SK-N-SH (cell line): ENCODE measurements at regions not wholly inside any gene's neighbourhood (a gene's known extent, or its start where the extent isn't known, plus 50 kb on each side); places are given as distances from the start of the nearest gene placed in this dataset.

Experiments
- CTCF ChIA-PET: fragments of 300-600, 350-600 bp; formaldehyde crosslinking; extraction: SDS; loops from one replicate; lab custom pipeline; 2021; lab: Yijun Ruan, JAX
- POLR2A ChIA-PET: fragments of 350-600 bp; sonication (Branson Sonifier 250); formaldehyde crosslinking; extraction: SDS; loops from one replicate; lab custom pipeline; 2020; ENCODE audit warnings: antibody characterized with exemption, inconsistent platforms; lab: Yijun Ruan, JAX
- DNase-seq: peaks from one replicate; pipeline ENCODE4 v3.0.0; 2012
- H2AFZ ChIP-seq: fragments of 200-600 bp; sonication (generic); 2 replicates; pipeline ENCODE4 v1.8.1; 2016; ENCODE audit warnings: antibody characterized with exemption, mild to moderate bottlenecking, low read depth
- H3F3A ChIP-seq: fragments of 200-600 bp; sonication (generic); replicated peaks from 2 replicates; pipeline ENCODE3; 2016; ENCODE audit warnings: antibody characterized with exemption, mild to moderate bottlenecking; ENCODE audit not compliant: insufficient read depth
- H3K27ac ChIP-seq, 2 experiments: fragments of 200-500 bp in 1 of 2; fragments of 200-600 bp in 1 of 2; sonication (Bioruptor generic) in 1 of 2; sonication (generic), shearing (Covaris generic) in 1 of 2; 2 replicates each; pipeline versions ENCODE4 v1.5.1 to v1.6.1; 2014 to 2016; ENCODE audit warnings: low read depth in 2 of 2, inconsistent platforms in 1 of 2, low read length in 1 of 2, mild to moderate bottlenecking in 1 of 2, mixed read lengths in 1 of 2
- H3K27me3 ChIP-seq: fragments of 200-600 bp; sonication (generic), shearing (Covaris generic); 2 replicates; pipeline ENCODE4 v1.6.1; 2016; ENCODE audit warnings: mixed run types; ENCODE audit not compliant: insufficient read depth
- H3K36me3 ChIP-seq, 2 experiments: fragments of 200-500 bp in 1 of 2; fragments of 200-600 bp in 1 of 2; sonication (Bioruptor generic) in 1 of 2; sonication (generic) in 1 of 2; replicated peaks in 1 of 2; 2 replicates each; pipeline versions ENCODE3 to v1.5.1; 2014 to 2016; ENCODE audit warnings: low read length in 1 of 2, mild to moderate bottlenecking in 1 of 2; ENCODE audit not compliant: insufficient read depth in 2 of 2, control insufficient read depth in 1 of 2
- H3K4me1 ChIP-seq, 2 experiments: fragments of 200-500 bp in 1 of 2; fragments of 200-600 bp in 1 of 2; sonication (Bioruptor generic) in 1 of 2; sonication (generic), shearing (Covaris generic) in 1 of 2; 2 replicates each; pipeline versions ENCODE4 v1.5.1 to v1.6.1; 2014 to 2016; ENCODE audit warnings: low read depth in 1 of 2, low read length in 1 of 2, mixed run types in 1 of 2; ENCODE audit not compliant: insufficient read depth in 2 of 2, control insufficient read depth in 1 of 2
- H3K4me2 ChIP-seq: fragments of 200-600 bp; sonication (generic), shearing (Covaris generic); 2 replicates; pipeline ENCODE4 v1.6.1; 2017; ENCODE audit warnings: mixed run types
- H3K4me3 ChIP-seq, 2 experiments: fragments of 200-500 bp in 1 of 2; fragments of 200-600 bp in 1 of 2; sonication (Bioruptor generic) in 1 of 2; sonication (generic), shearing (Covaris generic) in 1 of 2; 2 replicates each; pipeline versions ENCODE4 v1.5.1 to v1.8.1; 2014 to 2016; ENCODE audit warnings: low read depth in 2 of 2, inconsistent platforms in 1 of 2, low read length in 1 of 2, mild to moderate bottlenecking in 1 of 2, mixed read lengths in 1 of 2, moderate library complexity in 1 of 2
- H3K79me2 ChIP-seq: fragments of 200-600 bp; sonication (generic); 2 replicates; pipeline ENCODE4 v1.8.1; 2017; ENCODE audit warnings: mild to moderate bottlenecking; ENCODE audit not compliant: insufficient read depth
- H3K9ac ChIP-seq: fragments of 200-600 bp; sonication (generic); 2 replicates; pipeline ENCODE4 v1.6.1; 2017; ENCODE audit warnings: mixed run types
- H3K9me2 ChIP-seq: fragments of 200-600 bp; sonication (generic); 2 replicates; pipeline ENCODE4 v1.6.1; 2017; ENCODE audit warnings: mixed run types
- H3K9me3 ChIP-seq: fragments of 200-600 bp; sonication (generic); 2 replicates; pipeline ENCODE4 v1.6.1; 2017; ENCODE audit warnings: mixed run types, mild to moderate bottlenecking, moderate library complexity
- H4K20me1 ChIP-seq: fragments of 200-600 bp; sonication (generic); 2 replicates; pipeline ENCODE4 v1.6.1; 2017; ENCODE audit warnings: mild to moderate bottlenecking, mixed run types; ENCODE audit not compliant: insufficient read depth
- CHD2 ChIP-seq: fragments of 150-350 bp; IDR thresholded peaks from 2 replicates; pipeline ENCODE4 v1.6.1; 2018; ENCODE audit warnings: low read length; ENCODE audit not compliant: partially characterized antibody
- CTCF ChIP-seq: fragments of 200-600 bp; sonication (generic); IDR thresholded peaks from 2 replicates; pipeline ENCODE4 v1.6.1; 2017; ENCODE audit warnings: antibody characterized with exemption, mild to moderate bottlenecking, moderate library complexity
- ELF1 ChIP-seq: IDR thresholded peaks from 2 replicates; pipeline ENCODE4 v1.4.0; 2012
- EP300 ChIP-seq, 2 experiments: IDR thresholded peaks; 2 replicates each; pipeline versions ENCODE4 v1.4.0 to v1.6.1; 2012; ENCODE audit warnings: borderline replicate concordance in 1 of 2, low read depth in 1 of 2, low read length in 1 of 2
- EZH2phosphoT487 ChIP-seq: fragments of 200-600 bp; sonication (generic); IDR thresholded peaks from 2 replicates; pipeline ENCODE4 v1.6.1; 2017; ENCODE audit warnings: low read depth, mixed run types, mild to moderate bottlenecking, antibody characterized with exemption, moderate library complexity, borderline replicate concordance
- FOSL2 ChIP-seq: IDR thresholded peaks from 2 replicates; pipeline ENCODE4 v1.4.0; 2012; ENCODE audit warnings: low read depth, mild to moderate bottlenecking, moderate library complexity, borderline replicate concordance
- FOXJ3 ChIP-seq: sonication (generic); formaldehyde crosslinking; IDR thresholded peaks from 2 replicates; pipeline ENCODE4 v1.5.1; 2020; ENCODE audit warnings: mild to moderate bottlenecking, missing genetic modification reagents
- GABPA ChIP-seq: IDR thresholded peaks from 2 replicates; pipeline ENCODE4 v1.4.0; 2012; ENCODE audit warnings: low read depth, mild to moderate bottlenecking
- GATA2 ChIP-seq: sonication (generic); formaldehyde crosslinking; IDR thresholded peaks from 2 replicates; pipeline ENCODE4 v1.5.0; 2020; ENCODE audit warnings: mild to moderate bottlenecking, missing genetic modification reagents
- JUND ChIP-seq: IDR thresholded peaks from 2 replicates; pipeline ENCODE4 v1.4.0; 2012
- MXI1 ChIP-seq: IDR thresholded peaks from 2 replicates; pipeline ENCODE4 v1.6.1; 2012; ENCODE audit warnings: mild to moderate bottlenecking, low read depth, low read length, improper control_type of control experiment
- NFIC ChIP-seq: IDR thresholded peaks from 2 replicates; pipeline ENCODE4 v1.4.0; 2012; ENCODE audit warnings: borderline replicate concordance
- PBX3 ChIP-seq: IDR thresholded peaks from 2 replicates; pipeline ENCODE4; 2012
- POLR2AphosphoS5 ChIP-seq: IDR thresholded peaks from 2 replicates; pipeline ENCODE4 v1.6.1; 2012; ENCODE audit warnings: low read depth, low read length
- RAD21 ChIP-seq: IDR thresholded peaks from 2 replicates; pipeline ENCODE4 v1.6.1; 2012; ENCODE audit warnings: mild to moderate bottlenecking, low read length
- RFX5 ChIP-seq: IDR thresholded peaks from 2 replicates; pipeline ENCODE4 v1.6.1; 2012; ENCODE audit warnings: mild to moderate bottlenecking, improper control_type of control experiment, low read length
- SIN3A ChIP-seq: IDR thresholded peaks from 2 replicates; pipeline ENCODE4 v1.6.1; 2012; ENCODE audit warnings: low read depth, mild to moderate bottlenecking, low read length, moderate library complexity, borderline replicate concordance
- SMC3 ChIP-seq: IDR thresholded peaks from 2 replicates; pipeline ENCODE4 v1.6.1; 2012; ENCODE audit warnings: low read depth, low read length, improper control_type of control experiment
- TAF1 ChIP-seq: IDR thresholded peaks from 2 replicates; pipeline ENCODE4 v1.6.1; 2012; ENCODE audit warnings: low read depth, mild to moderate bottlenecking, low read length, moderate library complexity, borderline replicate concordance
- USF1 ChIP-seq: IDR thresholded peaks from 2 replicates; pipeline ENCODE4 v1.4.0; 2012; ENCODE audit warnings: low read depth, borderline replicate concordance
- YY1 ChIP-seq: IDR thresholded peaks from 2 replicates; pipeline ENCODE4 v1.4.0; 2012; ENCODE audit warnings: low read depth, mild to moderate bottlenecking
- ZBTB33 ChIP-seq: IDR thresholded peaks from 2 replicates; pipeline ENCODE4 v1.4.0; 2012; ENCODE audit warnings: low read depth, borderline replicate concordance
- WGBS: methylation state at CpG from one replicate; pipeline ENCODE4 v1.1.6; 2017; ENCODE audit warnings: low lambda C conversion rate; 5-methylcytosine and 5-hydroxymethylcytosine counted together

- no peak for TF ChIP-seq ZBTB33
- no peak for TF ChIP-seq PBX3
- TF ChIP-seq SMC3: no peak
- TF ChIP-seq GABPA: no peak
- TF ChIP-seq ELF1: no peak
- TF ChIP-seq CTCF: no peak
- no peak for TF ChIP-seq FOSL2
- no peak for TF ChIP-seq EZH2phosphoT487
Measured at GRCh38 chr2:206869824-206870495, 69.4 kb upstream of the CPO start (continued).

GRCh38 chr2:206873423-206873822 lies 65.9 kb upstream of the CPO start:
- Histone ChIP-seq H3K79me2 (no peaks in the 10 kb centered on the region), H3K27ac (peak overlapping the region in 1 of 2 experiments; percentile 81; a peak in 2 of 4 replicates), H3K9me3 (no peaks in the 10 kb centered on the region), H3K9ac (no peak overlapping the region), H3K4me3 (no peak overlapping the region), H3K27me3 (no peaks in the 10 kb centered on the region; the same call in 1 of the 2 replicates), H3K9me2 (no peaks in the 10 kb centered on the region), H4K20me1 (no peaks in the 10 kb centered on the region), H3K4me1 (peaks cover 0 to 23% of the 10 kb centered on the region in 2 experiments; a peak in 2 of 4 replicates), H3K4me2 (no peak overlapping the region), H3K36me3 (no peaks in the 10 kb centered on the region), H3F3A (no peaks in the 10 kb centered on the region), H2AFZ (no peak overlapping the region)
- POLR2A ChIA-PET: interaction anchor here (0.9 to 1.0 kb wide), 2 partner anchors 72 to 109 kb away, joined by 3 to 5 read pairs; partner anchors contain the start of gene MDH1B
- 7% methylated on average over 2 of the region's 2 CpGs for WGBS
- TF ChIP-seq JUND (no peak), EP300 (IDR thresholded peaks at IDR 0.05; ENCODE audit: borderline replicate concordance in 1 of 2, low read depth in 1 of 2, low read length in 1 of 2) (peak in 1 of 2 experiments; percentile 46; a peak in 1 of 4 replicates), USF1 (no peak), MXI1 (peak; percentile 48; the same call in 1 of the 2 replicates), SIN3A (no peak), CTCF (no peak), POLR2AphosphoS5 (no peak), CHD2 (peak; percentile 5), GABPA (no peak), GATA2 (CRISPR knock-in tag) (peak; percentile 90), EZH2phosphoT487 (no peak), RFX5 (peak; percentile 89), NFIC (no peak), TAF1 (no peak), ELF1 (no peak), RAD21 (no peak), FOXJ3 (CRISPR knock-in tag) (no peak), YY1 (no peak)
- CTCF ChIA-PET: interaction anchor here (1.0 to 1.7 kb wide), 6 partner anchors 9 to 598 kb away, joined by 3 to 8 read pairs (median 4); no protein-coding TSS in a partner anchor
- DNase-seq: peak; percentile 54
